ENCODE measurements at regions not wholly inside any gene's neighbourhood (a gene's known extent, or its start where the extent isn't known, plus 50 kb on each side); places are given as distances from the start of the nearest gene placed in this dataset.

- DNase-seq (ENCODE audit: low spot score in 2 of 2): no peak
- WGBS, 2 donors: 88 to 90% methylated on average over 11 of the region's 11 CpGs
- H3K4me3 ChIP-seq (ENCODE audit: low read depth, poor library complexity, severe bottlenecking): no peak overlapping the region
- intact Hi-C loops (cut with DNase I; ENCODE audit: low total_unique reads): loop anchor here (10.0 kb wide), 1 partner anchor 68 kb away; no protein-coding TSS in a partner anchor
- TF ChIP-seq POLR2A (IDR thresholded peaks at IDR 0.05): no peak
- TF ChIP-seq, protein P1, sequence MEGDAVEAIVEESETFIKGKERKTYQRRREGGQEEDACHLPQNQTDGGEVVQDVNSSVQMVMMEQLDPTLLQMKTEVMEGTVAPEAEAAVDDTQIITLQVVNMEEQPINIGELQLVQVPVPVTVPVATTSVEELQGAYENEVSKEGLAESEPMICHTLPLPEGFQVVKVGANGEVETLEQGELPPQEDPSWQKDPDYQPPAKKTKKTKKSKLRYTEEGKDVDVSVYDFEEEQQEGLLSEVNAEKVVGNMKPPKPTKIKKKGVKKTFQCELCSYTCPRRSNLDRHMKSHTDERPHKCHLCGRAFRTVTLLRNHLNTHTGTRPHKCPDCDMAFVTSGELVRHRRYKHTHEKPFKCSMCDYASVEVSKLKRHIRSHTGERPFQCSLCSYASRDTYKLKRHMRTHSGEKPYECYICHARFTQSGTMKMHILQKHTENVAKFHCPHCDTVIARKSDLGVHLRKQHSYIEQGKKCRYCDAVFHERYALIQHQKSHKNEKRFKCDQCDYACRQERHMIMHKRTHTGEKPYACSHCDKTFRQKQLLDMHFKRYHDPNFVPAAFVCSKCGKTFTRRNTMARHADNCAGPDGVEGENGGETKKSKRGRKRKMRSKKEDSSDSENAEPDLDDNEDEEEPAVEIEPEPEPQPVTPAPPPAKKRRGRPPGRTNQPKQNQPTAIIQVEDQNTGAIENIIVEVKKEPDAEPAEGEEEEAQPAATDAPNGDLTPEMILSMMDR (IDR thresholded peaks at IDR 0.05): no peak
Measured at GRCh38 chr5:158162479-158163034, 303.6 kb upstream of the CLINT1 start.

GRCh38 chr5:158162026-158162425, 303.1 kb upstream of the CLINT1 start:
- intact Hi-C loops (cut with DNase I; ENCODE audit: low total_unique reads): loop anchor here (10.0 kb wide), 1 partner anchor 67 kb away; no protein-coding TSS in a partner anchor

GRCh38 chr5:158159621-158160020, 300.7 kb upstream of the CLINT1 start:
- DNase-seq (ENCODE audit: low spot score in 2 of 2): no peak
- H3K4me3 ChIP-seq (ENCODE audit: low read depth, poor library complexity, severe bottlenecking): no peak overlapping the region
- 92 to 93% methylated on average over 4 of the region's 4 CpGs for WGBS, 2 donors
- intact Hi-C loops (cut with DNase I; ENCODE audit: low total_unique reads): loop anchor here (10.0 kb wide), 1 partner anchor 65 kb away; no protein-coding TSS in a partner anchor
- TF ChIP-seq POLR2A (IDR thresholded peaks at IDR 0.05): no peak
- TF ChIP-seq, protein P1 (IDR thresholded peaks at IDR 0.05): no peak

More at GRCh38 chr5:158162026-158162425, 303.1 kb upstream of the CLINT1 start:
- DNase-seq (ENCODE audit: low spot score in 2 of 2): no peak
- WGBS, 2 donors: 71 to 78% methylated on average over 5 of the region's 5 CpGs
- TF ChIP-seq, protein P1 (IDR thresholded peaks at IDR 0.05): no peak
- no peak for TF ChIP-seq POLR2A (IDR thresholded peaks at IDR 0.05)
- no peak overlapping the region for H3K4me3 ChIP-seq (ENCODE audit: low read depth, poor library complexity, severe bottlenecking)

DNA sequence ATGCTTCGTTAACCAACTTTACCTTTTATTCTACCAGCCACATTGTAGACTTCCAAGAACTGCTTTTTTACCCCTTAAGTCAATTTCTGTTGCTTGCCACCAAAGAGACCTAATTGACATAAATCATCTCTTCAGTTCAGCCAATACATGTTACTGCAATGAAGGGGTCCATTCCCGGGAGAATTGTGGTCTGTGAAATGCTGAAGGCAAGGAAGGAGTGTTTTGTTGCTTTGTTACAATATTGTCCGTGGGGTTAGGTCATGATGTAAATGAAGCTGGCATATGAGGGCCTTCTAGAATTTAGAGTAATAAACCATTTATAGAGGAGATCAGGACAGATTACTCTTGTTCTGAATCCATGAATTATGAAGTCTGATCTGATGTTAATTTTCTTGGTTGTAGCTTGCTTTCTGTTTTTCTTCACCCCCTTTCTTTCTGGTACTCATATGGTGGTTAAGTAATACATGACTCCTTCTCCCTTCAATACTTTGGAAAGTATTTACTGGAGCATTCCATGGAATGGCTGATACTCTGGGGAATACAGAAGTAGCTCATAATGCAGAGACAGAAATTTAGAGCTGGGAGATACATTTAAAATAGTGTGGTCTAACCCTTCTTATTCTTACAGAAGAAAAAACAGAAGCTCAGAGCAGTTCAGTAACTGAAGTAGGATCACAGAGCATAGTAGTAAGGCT, 297.0 kb upstream of the CLINT1 start:
- intact Hi-C loops (cut with DNase I; ENCODE audit: low total_unique reads): no loop called here
- no peak overlapping the region for H3K4me3 ChIP-seq (ENCODE audit: low read depth, poor library complexity, severe bottlenecking)
- TF ChIP-seq POLR2A (IDR thresholded peaks at IDR 0.05): no peak
- TF ChIP-seq, protein P1 (IDR thresholded peaks at IDR 0.05): no peak
- DNase-seq (ENCODE audit: low spot score in 2 of 2): no peak
- WGBS, 2 donors: 47 to 55% methylated on average over 3 of the region's 3 CpGs

DNA sequence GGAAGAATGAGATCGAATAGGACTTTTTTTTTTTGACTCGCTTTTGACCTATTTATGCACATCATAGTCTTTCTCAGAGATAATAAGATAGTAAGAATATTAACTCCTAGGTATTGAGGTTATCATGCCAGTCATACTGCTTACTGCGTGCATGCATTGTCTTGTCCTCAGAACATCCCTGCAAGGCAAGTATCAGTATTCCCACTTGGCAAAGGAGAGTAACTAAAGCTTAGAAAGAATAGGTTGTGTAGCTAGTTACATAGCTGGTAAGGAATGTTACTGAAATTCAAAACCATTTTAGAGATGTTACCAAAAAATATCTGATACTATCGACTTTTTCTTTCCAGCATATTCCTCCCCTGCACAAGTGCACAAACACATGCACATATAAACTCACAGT, 296.1 kb upstream of the CLINT1 start:
- intact Hi-C loops (cut with DNase I; ENCODE audit: low total_unique reads): no loop called here
- DNase-seq (ENCODE audit: low spot score in 2 of 2): no peak
- H3K4me3 ChIP-seq (ENCODE audit: low read depth, poor library complexity, severe bottlenecking): no peak overlapping the region
- TF ChIP-seq POLR2A (IDR thresholded peaks at IDR 0.05): no peak
- TF ChIP-seq, protein P1 (IDR thresholded peaks at IDR 0.05): no peak
- 26 to 31% methylated on average over 4 of the region's 4 CpGs for WGBS, 2 donors

Data from lower leg skin (tissue), 4 donors.